SHP77 treated with DMSO at 0.1 percent for 48 hours (cell line): ENCODE measurements at regions not wholly inside any gene's neighbourhood (a gene's known extent, or its start where the extent isn't known, plus 50 kb on each side); places are given as distances from the start of the nearest gene placed in this dataset.

ENCODE experiments used
- DNase-seq: peaks from one replicate; lab custom pipeline; 2025; lab: John Stamatoyannopoulos, UW

DNA sequence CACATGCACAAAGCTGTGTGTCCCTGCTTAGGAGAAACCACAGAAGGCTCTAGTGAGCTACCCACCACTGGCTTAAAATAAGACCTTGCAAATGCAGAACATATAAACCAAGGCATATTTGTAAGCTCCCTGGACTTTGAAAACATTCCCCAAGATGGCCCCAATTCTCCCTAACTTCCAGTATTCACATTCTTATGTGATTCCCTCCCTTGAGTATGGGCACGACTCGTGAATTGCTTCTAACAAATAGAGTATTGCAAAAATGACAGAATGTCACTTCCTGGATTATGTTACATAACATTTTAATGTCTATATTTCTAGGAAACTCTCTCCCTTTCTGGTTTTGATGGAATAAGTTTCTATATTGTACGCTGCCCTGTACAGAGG, 131.8 kb upstream of the MCTP2 start:
- no peak for DNase-seq

DNA sequence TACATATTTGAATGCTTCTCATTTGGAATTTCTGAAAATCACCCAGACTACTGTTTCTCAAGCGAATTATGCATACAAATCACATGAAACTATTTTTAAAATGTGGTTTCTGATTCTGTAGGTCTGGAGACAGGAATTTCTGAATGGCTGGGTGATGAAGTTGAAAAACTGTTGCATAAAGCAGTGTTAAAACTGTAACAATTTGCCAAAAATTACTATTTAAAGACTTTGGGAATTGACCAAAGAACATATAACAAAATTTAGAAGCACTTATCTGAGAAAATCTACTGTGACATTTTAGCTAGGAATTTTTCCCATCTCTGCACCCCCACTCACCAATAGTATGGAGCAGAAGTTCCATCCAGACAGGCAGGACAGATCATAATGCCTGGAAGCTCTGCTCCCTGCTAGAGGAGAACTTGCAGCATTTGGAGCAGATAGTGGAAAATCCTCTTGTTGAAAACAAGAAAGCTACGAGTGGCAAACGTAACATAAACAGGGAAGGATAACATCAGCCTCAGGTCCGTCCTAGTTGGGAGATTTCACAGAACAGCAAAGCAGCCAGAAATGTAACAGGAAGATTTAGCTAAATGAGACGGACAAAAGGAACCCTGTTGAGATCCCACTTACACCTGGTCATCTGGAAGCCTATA, 132.3 kb upstream of the MCTP2 start:
- no peak for DNase-seq

DNA sequence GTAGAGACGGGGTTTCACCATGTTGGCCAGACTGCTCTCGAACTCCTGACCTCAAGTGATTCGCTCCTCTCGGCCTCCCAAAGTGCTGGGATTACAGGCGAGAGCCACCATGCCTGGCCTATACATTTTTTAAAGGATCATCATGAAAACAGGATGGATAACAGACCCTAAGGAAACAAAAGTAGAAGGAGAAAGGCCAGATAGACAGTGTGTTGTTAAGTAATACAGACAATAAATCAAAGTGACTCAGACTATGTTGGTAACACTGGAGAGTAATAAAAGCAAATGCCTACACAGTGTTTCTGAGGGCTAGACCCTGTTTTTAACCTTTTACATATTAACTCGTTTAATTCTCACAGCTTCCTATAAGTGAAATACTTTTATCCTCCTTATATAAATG, 133.8 kb upstream of the MCTP2 start:
- DNase-seq, result no peak

DNA sequence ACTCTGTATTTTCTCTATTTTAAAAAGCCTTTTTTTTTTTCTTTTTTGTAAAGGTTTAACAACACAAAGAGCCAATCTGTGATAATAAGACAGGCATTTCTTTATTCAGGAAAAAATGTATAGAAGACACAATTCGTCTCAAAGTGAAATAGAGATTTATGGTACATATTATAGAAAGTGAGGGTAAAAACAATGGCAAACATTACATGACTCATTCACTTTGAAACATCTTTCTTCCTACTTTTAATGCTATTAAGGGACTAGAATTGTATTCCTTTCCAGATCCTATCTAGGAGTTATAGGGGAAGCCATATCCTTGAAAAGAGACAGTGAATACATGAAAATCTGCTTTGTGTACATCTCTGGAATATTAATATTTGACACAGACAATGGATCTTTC, 137.1 kb upstream of the MCTP2 start:
- no peak for DNase-seq

DNA sequence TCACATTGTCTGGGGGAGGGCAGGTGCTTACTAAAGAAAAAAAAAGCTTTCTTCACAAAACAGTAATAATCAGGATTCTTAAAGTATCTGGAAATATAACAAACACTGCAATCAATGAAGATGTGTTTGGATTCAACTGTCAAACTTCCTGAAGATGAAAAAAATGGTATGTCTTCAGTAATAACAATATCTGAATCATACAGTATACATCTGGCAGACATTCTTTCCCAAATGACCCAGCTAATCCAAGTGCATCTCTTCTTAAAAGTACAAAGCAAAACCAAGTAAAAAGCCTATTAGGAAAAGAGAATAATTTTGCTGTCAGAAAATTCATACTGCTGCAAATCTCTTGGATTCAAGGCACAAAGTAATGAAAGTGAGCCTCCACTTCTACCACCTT, 145.0 kb upstream of the MCTP2 start:
- DNase-seq, result no peak

DNA sequence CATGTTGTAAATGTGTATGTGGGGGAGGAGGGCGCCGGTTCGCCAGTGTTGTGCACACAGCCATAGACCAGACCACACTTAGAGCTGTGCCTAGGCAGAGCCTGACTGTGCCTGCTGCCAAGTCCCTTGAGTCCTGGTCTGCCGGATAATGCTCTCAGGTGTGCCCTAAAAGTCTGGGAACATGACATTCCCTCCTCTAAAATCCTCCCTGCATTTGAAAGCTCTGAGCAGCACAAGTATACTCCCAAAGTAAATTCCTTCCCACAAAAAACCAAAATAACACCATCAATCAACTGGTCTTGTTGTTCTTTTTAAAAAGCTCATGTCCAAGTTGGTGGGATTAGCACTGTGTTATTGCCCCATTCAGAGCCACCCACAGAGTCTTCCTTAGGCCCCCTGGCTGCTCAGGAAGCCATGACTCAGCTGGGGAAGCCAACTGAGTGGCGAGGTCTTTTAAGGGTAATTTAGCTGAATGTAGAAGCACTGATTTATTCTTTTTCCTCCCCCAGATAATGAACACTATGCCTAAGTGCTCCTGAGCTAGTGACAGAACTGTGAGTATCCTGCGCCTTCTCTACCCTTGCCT, 147.8 kb upstream of the MCTP2 start:
- no peak for DNase-seq

DNA sequence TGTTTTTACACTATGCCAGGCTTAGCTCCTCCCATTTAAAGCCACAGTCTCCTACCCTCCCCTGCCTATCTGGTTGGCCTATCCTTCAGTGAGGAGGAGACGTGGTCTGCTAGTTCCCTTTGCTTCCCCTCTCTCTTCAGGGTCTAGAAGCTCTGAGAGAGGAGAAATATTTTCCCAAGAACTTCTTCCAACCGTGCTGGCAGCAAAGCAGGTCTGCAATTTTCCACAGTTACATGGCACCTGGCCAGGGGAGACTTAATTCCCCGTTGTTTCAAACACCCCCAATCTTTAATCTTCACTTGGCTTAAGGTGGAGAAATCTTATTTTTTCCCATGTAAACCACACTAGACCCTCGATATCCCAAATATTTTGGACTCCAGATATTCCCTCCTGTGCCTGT, 149.5 kb upstream of the MCTP2 start:
- DNase-seq, result no peak

DNA sequence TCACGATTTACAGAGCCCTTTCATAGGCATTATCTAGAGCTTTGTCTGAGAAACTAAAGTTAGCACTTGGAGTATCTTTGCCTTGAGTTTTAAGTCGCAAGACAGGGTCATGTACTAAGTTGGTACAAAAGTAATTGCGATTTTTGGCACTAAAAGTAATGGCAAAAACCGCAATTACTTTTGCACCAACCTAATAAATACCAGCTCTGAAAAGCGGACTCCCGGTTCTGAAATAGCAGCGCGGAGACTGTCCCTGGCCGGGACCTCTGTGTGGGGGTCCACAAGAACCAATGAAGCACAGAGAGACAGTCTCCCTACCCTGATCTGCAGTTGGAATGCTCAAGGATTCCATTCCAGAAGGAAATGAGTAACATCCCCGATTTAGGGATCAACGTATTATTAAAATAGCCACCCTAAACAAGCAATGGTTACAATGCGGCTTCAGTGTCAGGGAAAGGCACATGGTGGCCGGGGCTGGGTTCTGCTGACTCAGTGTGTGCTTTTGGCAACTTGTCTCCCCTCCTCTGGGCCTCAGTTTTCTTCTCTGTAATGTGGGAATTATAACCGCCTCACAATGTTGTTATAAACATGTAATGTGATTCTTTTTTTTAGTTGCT, 150.3 kb upstream of the MCTP2 start:
- DNase-seq, result no peak

DNA sequence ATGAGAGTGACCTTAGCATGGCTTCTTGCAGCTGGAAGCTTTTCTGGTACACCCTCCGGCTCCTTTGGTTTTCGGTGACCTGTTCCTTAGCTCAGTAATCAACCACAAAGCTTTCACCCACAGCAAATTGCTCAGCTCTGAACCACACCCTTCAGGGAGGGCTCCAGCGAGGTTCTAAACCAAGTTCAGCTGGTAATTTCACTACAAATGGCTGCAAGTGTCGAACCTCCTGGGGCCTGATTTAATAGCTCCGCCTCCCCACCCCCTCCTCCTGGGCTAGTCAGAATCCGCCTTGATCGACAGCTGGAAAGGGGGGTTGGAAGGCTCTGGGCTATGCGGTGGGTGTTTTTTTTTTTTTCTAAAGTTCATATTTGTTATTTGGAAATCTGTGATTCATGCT, 150.9 kb upstream of the MCTP2 start:
- no peak for DNase-seq

DNA sequence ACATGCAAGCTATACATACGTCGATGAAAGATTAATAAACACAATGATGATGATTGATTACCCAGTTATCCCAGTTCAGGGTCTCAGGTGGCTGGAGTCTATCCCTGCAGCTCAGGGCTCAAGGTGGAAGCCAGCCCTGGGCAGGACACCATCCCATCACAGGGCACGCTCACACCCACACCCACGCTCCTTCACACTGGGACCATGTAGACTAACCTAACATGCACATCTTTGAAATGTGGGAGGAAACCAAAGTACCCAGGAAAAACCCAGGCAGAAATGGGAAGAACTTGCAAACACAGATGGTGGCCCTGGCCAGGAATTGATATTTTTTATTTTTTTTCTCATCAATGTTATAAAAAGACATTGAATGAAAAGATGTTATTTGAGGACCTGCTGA, 151.4 kb upstream of the MCTP2 start:
- DNase-seq, result no peak

DNA sequence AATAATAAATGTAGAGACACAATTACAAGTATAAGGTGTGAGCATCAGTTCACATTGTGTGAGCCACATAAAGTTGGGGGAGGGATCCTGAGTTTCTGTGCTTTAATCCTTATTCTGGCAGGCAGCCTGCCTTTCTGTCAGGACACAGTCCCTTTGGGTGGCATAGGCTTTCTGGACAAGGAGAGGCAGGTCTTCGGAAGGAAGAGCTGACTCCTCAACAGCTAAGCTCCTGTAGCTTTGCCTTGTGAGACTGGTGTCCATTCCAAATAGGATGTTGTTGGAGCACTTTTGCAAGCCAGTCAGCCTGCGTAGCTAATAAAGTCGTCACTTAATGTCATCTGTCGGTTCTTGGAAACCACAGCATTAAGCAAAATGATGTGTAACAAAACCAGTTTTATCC, 151.9 kb upstream of the MCTP2 start:
- no peak for DNase-seq

DNA sequence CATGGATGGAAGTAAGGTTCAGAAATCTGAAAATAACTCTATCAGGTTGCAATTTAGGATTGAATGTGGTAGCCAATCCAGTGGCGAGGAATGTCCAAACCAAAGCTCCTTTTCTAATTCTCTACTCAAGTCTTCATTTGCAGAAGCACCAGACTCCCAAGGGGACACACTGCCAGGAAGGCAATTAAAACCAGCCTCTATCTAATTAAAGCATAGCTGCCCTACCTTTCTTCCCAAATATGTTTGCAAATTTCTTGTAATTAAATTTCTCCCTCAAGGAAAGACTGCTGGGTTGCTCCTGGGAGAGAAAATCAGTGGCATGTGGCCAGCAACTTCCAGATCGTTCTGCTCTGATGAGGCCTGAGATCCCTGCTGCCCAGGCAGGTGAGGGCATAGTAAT, 153.4 kb upstream of the MCTP2 start:
- DNase-seq, result no peak

DNA sequence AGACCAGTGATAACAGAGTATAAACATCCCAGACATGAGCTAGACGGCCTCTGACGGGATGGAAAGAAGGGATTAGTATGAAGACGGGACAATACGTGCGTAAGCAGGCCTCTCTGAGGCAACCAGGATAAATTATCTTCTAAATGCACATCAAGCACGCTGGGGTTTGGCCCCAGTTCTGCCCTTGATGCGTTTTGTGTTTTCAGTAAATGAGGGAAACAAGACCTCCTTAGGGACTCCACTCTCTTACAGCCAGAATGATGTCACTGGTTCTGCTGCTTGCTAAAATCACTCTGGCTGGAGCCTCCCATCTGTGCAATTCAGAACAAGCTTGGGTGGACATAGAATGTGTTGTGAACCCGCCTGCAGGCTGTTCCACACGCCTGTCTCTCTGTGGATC, 156.0 kb upstream of the MCTP2 start:
- no peak for DNase-seq

DNA sequence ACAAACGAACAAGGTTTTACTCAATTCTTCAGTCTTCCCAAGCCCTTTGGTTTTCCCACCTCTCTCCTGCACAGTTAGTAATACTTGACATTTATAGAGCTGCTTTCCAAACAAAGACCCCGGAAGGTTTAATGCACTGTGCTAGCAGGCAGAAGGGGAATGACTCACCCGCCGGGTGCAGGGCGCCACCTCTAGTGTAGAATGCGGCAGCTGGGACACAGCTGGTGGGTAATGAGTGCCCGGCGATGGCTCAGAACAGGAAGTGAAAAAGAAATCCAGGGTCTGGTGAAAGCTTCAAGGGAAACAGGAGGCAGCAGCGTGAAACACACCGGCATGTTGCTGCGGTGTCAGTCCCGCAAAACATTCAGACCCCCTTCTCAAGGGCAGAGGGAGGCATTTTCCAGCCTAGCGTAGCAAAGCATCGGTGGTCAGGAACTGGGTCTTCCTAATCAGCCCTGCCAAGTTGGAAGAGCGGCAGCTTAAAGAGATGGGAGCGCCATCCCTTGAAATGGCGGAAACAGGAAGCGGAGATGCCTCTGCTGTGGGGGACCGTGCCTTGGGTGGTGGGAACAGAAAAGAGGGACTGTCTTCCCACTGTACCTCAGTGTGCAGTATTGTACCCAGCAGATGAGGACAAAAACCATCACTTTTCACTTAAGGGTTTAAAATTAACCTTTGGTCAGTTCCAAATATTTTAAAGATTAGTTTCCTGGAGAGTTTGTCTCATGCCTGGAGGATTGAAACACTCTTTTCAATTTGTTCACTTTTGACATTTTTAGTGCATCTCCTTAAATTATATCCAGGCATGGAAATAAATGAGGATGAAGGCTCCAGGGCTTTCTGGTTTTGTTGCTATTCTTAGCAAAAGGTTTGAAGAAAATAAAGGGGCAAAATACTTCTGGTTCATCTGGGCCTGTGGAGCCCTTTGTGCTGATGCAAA, 160.7 kb upstream of the MCTP2 start:
- DNase-seq, result peak; percentile 48

DNA sequence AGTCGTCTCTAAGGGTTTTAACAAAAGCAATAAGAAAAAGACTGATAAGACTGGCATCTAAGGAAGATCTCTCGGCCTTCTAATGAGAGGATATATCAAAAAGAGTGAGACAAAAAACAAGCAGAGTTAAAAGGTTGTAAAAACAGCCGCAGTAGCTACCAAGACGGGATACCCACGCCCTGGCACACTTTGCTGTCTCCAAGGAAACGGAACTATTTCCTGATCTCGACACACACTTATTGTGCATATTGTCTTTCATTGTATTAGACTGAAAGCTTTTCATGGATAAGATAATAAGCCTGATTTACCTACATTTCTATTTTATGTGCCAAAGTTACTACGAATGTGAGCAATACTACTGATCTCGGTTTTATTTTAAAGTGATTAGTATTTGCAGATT, 161.5 kb upstream of the MCTP2 start:
- no peak for DNase-seq

DNA sequence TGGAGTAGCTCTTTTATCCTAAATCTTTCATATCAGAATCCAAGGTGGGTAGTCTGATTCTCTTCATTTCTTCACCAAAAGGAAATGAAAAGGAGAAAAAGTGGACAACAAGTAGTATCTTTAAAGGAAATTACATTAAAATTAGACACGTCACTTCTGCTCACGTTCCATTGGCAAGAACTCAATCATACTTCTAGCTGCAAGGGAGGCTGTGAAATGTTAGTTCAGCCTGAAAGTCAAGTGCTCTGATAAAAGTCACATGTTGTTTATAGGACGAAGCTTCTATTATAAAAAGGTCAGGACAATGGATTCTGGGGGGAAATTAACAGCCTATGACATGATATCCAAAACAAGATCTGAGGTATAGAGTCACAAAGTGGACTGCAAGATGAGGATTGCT, 164.6 kb upstream of the MCTP2 start:
- no peak for DNase-seq

DNA sequence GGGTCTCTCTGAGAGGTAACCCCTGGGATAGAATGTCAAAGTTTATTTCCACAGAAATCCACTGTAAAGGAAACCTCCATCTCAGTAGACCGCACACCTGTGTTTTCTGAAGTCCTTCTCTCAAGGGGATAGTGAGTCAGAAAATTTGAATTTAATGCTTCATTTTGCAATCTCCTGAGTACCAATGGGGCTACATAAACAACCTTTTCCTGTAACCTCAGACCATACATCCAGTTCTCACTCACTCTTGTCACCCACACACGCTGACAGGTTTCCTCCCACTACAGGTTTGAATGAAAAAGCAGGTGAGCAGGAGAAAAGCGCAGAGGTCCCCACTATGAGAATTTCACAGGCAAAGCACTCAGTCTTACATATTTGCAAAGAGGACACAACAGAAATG, 165.3 kb upstream of the MCTP2 start:
- no peak for DNase-seq

DNA sequence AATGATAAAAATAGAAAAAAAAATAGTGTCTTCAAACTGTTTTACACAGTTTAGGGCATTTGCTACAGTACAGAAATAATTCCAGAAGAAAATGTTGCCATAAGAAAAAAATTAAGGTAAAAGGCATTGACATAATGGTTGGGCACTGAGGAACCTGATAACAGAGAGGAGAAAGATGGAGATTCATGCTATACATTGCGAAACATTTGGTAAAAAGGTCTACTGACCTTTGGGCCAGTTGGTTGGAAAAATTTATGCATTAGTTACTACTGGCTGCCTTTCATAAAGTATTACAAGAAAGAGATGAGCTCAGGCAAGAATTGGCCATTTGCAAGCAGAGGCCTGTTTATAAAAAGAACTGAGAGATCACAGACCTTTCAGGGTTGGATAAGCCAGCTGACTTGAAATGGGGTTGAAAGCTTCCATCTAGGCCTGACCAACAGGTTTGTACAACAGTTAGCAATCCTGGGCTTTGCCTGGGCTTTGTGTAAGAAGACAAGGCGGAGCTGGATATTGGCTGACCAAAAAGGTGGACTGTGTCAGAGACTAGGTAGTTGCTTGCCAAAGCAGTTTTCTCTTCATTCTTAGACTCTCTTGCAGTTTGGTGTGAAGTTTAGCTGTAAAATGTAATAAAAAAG, 166.6 kb upstream of the MCTP2 start:
- DNase-seq, result no peak

DNA sequence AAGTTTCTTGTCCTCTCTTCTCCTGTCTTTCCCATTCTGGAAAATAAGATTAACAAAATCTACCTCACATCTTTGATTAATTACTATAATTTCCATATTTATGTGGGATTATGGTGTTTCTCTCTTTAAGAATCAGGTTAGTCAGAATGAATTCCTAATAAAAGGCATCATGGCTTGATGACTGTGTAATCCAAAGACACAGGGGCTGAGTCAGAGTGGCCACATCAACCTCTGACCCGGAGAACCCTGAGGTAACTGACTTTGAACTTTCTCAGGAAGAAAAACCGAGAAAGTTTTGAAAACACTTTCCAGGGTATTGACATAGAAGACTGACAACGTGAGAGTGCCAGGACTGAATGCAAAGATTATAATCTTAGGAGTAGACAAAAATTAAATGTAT, 170.3 kb upstream of the MCTP2 start:
- DNase-seq, result no peak

DNA sequence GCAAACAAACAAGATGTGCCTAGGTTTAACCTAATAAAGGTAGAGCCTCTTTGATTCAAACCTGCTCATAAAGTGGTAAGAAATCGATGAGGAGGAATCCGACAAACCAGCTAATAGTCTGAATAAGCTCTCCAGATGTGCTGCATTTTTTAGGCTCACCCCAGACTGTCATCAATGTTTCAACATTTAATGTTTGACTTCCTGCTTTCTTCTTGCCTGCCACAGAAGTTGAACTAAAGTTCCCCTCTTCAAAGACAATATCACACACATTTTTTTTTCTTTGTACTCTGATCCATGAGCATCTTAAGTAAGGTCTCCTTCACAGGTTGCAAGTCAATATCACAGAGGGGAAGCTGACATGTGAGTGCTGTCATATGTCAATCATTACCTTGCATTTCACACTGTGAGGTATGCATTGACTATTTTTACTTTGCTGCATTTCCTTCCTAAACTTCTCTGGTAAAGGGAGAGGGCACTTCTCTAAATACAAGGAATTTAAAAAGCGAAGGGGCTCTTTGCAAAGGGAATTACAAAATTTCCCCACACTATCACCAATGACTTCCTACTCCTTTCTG, 172.3 kb upstream of the MCTP2 start:
- DNase-seq, result no peak

DNA sequence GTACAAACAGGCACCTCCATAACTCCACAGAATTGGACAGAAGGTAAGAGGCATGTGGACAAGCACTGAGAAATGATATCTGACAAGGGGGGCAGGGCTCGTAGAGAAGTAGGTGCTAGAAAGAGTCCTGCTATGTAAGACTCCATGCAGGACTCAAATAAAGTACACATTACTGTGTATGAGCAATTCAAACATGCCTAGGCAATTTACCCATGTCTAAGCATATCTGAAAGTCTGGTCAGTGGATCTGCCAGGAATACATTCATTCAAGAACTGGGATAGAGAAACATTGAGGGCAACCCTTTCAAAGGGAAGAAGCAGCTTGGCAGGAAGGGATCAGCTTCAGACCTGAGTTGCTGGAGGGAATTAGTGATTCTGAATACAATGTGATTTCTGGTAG, 174.1 kb upstream of the MCTP2 start:
- no peak for DNase-seq

DNA sequence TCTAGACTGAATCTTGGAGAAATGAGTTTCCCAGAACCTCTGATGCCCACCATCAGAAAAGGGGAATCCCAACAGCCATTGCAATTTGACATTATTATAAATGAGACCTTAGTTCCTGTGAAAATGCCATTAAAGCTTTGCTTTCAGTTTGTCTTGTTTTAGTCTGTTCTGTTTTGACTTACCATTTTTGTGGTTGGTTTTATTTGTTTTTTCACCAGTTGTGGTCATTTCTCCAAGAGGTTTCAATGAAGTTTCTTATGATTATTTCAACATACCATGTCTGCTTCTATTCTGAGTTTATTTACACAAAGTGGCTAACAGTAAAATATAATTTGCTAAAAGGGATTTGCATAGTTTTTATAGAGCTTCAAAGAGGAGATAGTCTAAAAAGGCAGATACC, 175.0 kb upstream of the MCTP2 start:
- no peak for DNase-seq
